ENCODE measurements at regions not wholly inside any gene's neighbourhood (a gene's known extent, or its start where the extent isn't known, plus 50 kb on each side); places are given as distances from the start of the nearest gene placed in this dataset.
"Not testable (repeated sequence)": the region's sequence is repeated elsewhere in the genome, so short reads cannot be mapped to it uniquely, and the experiment has no call there.

GRCh38 chr2:41206004-41206403 is 754.1 kb upstream of the SLC8A1 start:
- no peak for DNase-seq (ENCODE audit: low spot score)
- Histone ChIP-seq H3K9me3 (ENCODE audit: control insufficient read depth in 4 of 4, low read length in 3 of 4) (no peaks in the 10 kb centered on the region), H3K4me1 (ENCODE audit: control insufficient read depth in 4 of 4, insufficient read depth in 4 of 4, low read length in 3 of 4) (peaks cover 0 to 1% (median 0%) of the 10 kb centered on the region in 4 donors), H3K27me3 (ENCODE audit: control insufficient read depth in 4 of 4, insufficient read depth in 4 of 4, low read length in 3 of 4) (no peaks in the 10 kb centered on the region), H3K9ac (ENCODE audit: low read depth in 1 of 2, low read length in 2 of 2) (no peak overlapping the region), H3K4me3 (ENCODE audit: low read depth in 1 of 3, low read length in 3 of 3) (no peak overlapping the region), H3K27ac (ENCODE audit: low read depth in 1 of 2, low read length in 2 of 2) (no peak overlapping the region), H3K36me3 (ENCODE audit: control insufficient read depth in 4 of 4, insufficient read depth in 3 of 4, low read depth in 1 of 4, low read length in 3 of 4) (no peaks in the 10 kb centered on the region)
- 77% methylated on average over 1 of the region's 1 CpG for WGBS
- no peak for TF ChIP-seq GABPA (IDR thresholded peaks at IDR 0.05 in 1 of 2, conservative IDR thresholded peaks at IDR 0.05 in 1 of 2)

DNA sequence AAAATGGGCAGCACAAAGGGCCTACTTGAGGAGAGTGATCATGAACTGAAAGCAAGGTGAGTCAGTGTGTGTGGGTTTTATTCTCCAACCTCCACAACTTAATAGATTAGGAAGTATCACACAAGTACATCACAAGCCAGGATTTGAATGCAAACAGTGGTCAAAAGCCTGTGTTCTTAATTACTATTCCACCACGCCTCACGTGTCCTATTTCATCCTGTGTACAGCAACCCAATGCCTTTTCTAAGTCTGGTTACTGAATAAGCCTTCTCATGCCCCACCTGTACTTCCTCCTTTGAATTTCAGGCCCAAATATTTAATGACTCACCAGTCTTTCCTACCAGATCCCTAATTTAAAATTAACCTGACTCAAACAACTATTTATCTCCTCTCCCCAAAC is 755.7 kb upstream of the SLC8A1 start:
- H3K9ac ChIP-seq (ENCODE audit: low read depth in 1 of 2, low read length in 2 of 2) = no peak overlapping the region
- H3K27ac ChIP-seq (ENCODE audit: low read depth in 1 of 2, low read length in 2 of 2) = no peak overlapping the region
- no peaks in the 10 kb centered on the region for H3K36me3 ChIP-seq (ENCODE audit: control insufficient read depth in 4 of 4, insufficient read depth in 3 of 4, low read depth in 1 of 4, low read length in 3 of 4)
- no peak for DNase-seq (ENCODE audit: low spot score)
- 72% methylated on average over 2 of the region's 2 CpGs for WGBS
- no peaks in the 10 kb centered on the region for H3K27me3 ChIP-seq (ENCODE audit: control insufficient read depth in 4 of 4, insufficient read depth in 4 of 4, low read length in 3 of 4)
- H3K4me1 ChIP-seq (ENCODE audit: control insufficient read depth in 4 of 4, insufficient read depth in 4 of 4, low read length in 3 of 4) = peaks cover 0 to 1% (median 0%) of the 10 kb centered on the region in 4 donors
- no peaks in the 10 kb centered on the region for H3K9me3 ChIP-seq (ENCODE audit: control insufficient read depth in 4 of 4, low read length in 3 of 4)
- no peak overlapping the region for H3K4me3 ChIP-seq (ENCODE audit: low read depth in 1 of 3, low read length in 3 of 3)
- TF ChIP-seq RAD21 (IDR thresholded peaks at IDR 0.05) (no peak), FOXA1 (IDR thresholded peaks at IDR 0.05) (no peak), YY1 (IDR thresholded peaks at IDR 0.05) (no peak), GABPA (IDR thresholded peaks at IDR 0.05 in 1 of 2, conservative IDR thresholded peaks at IDR 0.05 in 1 of 2) (no peak), ZBTB33 (IDR thresholded peaks at IDR 0.05) (no peak), JUND (IDR thresholded peaks at IDR 0.05) (no peak), HNF4G (IDR thresholded peaks at IDR 0.05) (no peak), FOXA2 (IDR thresholded peaks at IDR 0.05) (no peak)

- not testable (repeated sequence) for H3K27me3 ChIP-seq (ENCODE audit: control insufficient read depth in 4 of 4, insufficient read depth in 4 of 4, low read length in 3 of 4); H3K4me1 ChIP-seq (ENCODE audit: control insufficient read depth in 4 of 4, insufficient read depth in 4 of 4, low read length in 3 of 4); H3K27ac ChIP-seq (ENCODE audit: low read depth in 1 of 2, low read length in 2 of 2); H3K4me3 ChIP-seq (ENCODE audit: low read depth in 1 of 3, low read length in 3 of 3); H3K9ac ChIP-seq (ENCODE audit: low read depth in 1 of 2, low read length in 2 of 2); DNase-seq (ENCODE audit: low spot score); H3K36me3 ChIP-seq (ENCODE audit: control insufficient read depth in 4 of 4, insufficient read depth in 3 of 4, low read depth in 1 of 4, low read length in 3 of 4); H3K9me3 ChIP-seq (ENCODE audit: control insufficient read depth in 4 of 4, low read length in 3 of 4)
- WGBS = 62% methylated on average over 4 of the region's 4 CpGs
Measured at GRCh38 chr2:41210030-41210429, 758.1 kb upstream of the SLC8A1 start.

- Histone ChIP-seq H3K4me1 (ENCODE audit: control insufficient read depth in 4 of 4, insufficient read depth in 4 of 4, low read length in 3 of 4) (no peaks in the 10 kb centered on the region), H3K27ac (ENCODE audit: low read depth in 1 of 2, low read length in 2 of 2) (no peak overlapping the region), H3K36me3 (ENCODE audit: control insufficient read depth in 4 of 4, insufficient read depth in 3 of 4, low read depth in 1 of 4, low read length in 3 of 4) (no peaks in the 10 kb centered on the region), H3K9ac (ENCODE audit: low read depth in 1 of 2, low read length in 2 of 2) (no peak overlapping the region), H3K9me3 (ENCODE audit: control insufficient read depth in 4 of 4, low read length in 3 of 4) (peaks cover 0 to 3% (median 0%) of the 10 kb centered on the region in 4 donors), H3K27me3 (ENCODE audit: control insufficient read depth in 4 of 4, insufficient read depth in 4 of 4, low read length in 3 of 4) (no peaks in the 10 kb centered on the region), H3K4me3 (ENCODE audit: low read depth in 1 of 3, low read length in 3 of 3) (no peak overlapping the region)
- TF ChIP-seq HNF4G (IDR thresholded peaks at IDR 0.05) (no peak), TAF1 (conservative IDR thresholded peaks at IDR 0.05) (no peak), JUND (IDR thresholded peaks at IDR 0.05) (no peak), GABPA (IDR thresholded peaks at IDR 0.05 in 1 of 2, conservative IDR thresholded peaks at IDR 0.05 in 1 of 2) (no peak), REST (IDR thresholded peaks at IDR 0.05) (no peak), NR2F2 (IDR thresholded peaks at IDR 0.05) (no peak), RXRA (IDR thresholded peaks at IDR 0.05) (no peak), FOXA1 (IDR thresholded peaks at IDR 0.05) (no peak), ZBTB33 (IDR thresholded peaks at IDR 0.05) (no peak), YY1 (IDR thresholded peaks at IDR 0.05) (no peak), EGR1 (IDR thresholded peaks at IDR 0.05; ENCODE audit: low read depth in 2 of 2) (no peak), HNF4A (conservative IDR thresholded peaks at IDR 0.05) (no peak)
- 48% methylated on average over 1 of the region's 1 CpG for WGBS
- no peak for DNase-seq (ENCODE audit: low spot score)
Measured at GRCh38 chr2:41216978-41217377, 765.1 kb upstream of the SLC8A1 start.
